KMS-11 (cell line): ENCODE measurements at regions not wholly inside any gene's neighbourhood (a gene's known extent, or its start where the extent isn't known, plus 50 kb on each side); places are given as distances from the start of the nearest gene placed in this dataset.

ENCODE experiments used
- H2AFZ ChIP-seq: fragments of 200-600 bp; sonication (generic); 2 replicates; pipeline ENCODE4 v1.6.1; 2016; ENCODE audit warnings: antibody characterized with exemption, mixed run types, low read depth
- H3K27ac ChIP-seq: fragments of 200-600 bp; sonication (generic); 2 replicates; pipeline ENCODE4 v1.6.1; 2016; ENCODE audit warnings: mild to moderate bottlenecking, mixed run types
- H3K27me3 ChIP-seq: fragments of 200-600 bp; sonication (generic); 2 replicates; pipeline ENCODE4 v1.6.1; 2017; ENCODE audit warnings: mild to moderate bottlenecking, low read depth, mixed run types, moderate library complexity; ENCODE audit not compliant: insufficient read depth
- H3K36me3 ChIP-seq: fragments of 200-600 bp; sonication (generic); 2 replicates; pipeline ENCODE4 v1.6.1; 2017; ENCODE audit warnings: mild to moderate bottlenecking, mixed run types; ENCODE audit not compliant: insufficient read depth
- H3K4me1 ChIP-seq: fragments of 200-600 bp; sonication (generic); 2 replicates; pipeline ENCODE4 v1.6.1; 2016; ENCODE audit warnings: mild to moderate bottlenecking, low read depth, mixed run types; ENCODE audit not compliant: poor library complexity, severe bottlenecking
- H3K4me2 ChIP-seq: fragments of 200-600 bp; sonication (generic); 2 replicates; pipeline ENCODE4 v1.7.0; 2016; ENCODE audit warnings: mild to moderate bottlenecking, mixed run types
- H3K4me3 ChIP-seq: fragments of 200-600 bp; sonication (generic); IDR thresholded peaks from 2 replicates; pipeline ENCODE4 v1.6.1; 2017; ENCODE audit warnings: low read depth, low read length, mixed read lengths; ENCODE audit not compliant: insufficient read depth
- H3K79me2 ChIP-seq: fragments of 200-600 bp; sonication (generic); 2 replicates; pipeline ENCODE4 v1.6.1; 2016; ENCODE audit warnings: low read depth, mixed run types; ENCODE audit not compliant: insufficient read depth
- H3K9ac ChIP-seq: fragments of 200-600 bp; sonication (generic); 2 replicates; pipeline ENCODE4 v1.6.1; 2016; ENCODE audit warnings: mild to moderate bottlenecking, mixed run types
- H4K20me1 ChIP-seq: fragments of 200-600 bp; sonication (generic); 2 replicates; pipeline ENCODE4 v1.6.1; 2016; ENCODE audit warnings: mild to moderate bottlenecking, mixed run types; ENCODE audit not compliant: insufficient read depth
- TF ChIP-seq, protein P1 (sequence below): fragments of 200-600 bp; sonication (generic); conservative IDR thresholded peaks from 2 replicates; pipeline ENCODE4 v1.6.1; 2017; ENCODE audit warnings: low read depth, mild to moderate bottlenecking, antibody characterized with exemption, low read length, moderate library complexity, mixed read lengths

DNA sequence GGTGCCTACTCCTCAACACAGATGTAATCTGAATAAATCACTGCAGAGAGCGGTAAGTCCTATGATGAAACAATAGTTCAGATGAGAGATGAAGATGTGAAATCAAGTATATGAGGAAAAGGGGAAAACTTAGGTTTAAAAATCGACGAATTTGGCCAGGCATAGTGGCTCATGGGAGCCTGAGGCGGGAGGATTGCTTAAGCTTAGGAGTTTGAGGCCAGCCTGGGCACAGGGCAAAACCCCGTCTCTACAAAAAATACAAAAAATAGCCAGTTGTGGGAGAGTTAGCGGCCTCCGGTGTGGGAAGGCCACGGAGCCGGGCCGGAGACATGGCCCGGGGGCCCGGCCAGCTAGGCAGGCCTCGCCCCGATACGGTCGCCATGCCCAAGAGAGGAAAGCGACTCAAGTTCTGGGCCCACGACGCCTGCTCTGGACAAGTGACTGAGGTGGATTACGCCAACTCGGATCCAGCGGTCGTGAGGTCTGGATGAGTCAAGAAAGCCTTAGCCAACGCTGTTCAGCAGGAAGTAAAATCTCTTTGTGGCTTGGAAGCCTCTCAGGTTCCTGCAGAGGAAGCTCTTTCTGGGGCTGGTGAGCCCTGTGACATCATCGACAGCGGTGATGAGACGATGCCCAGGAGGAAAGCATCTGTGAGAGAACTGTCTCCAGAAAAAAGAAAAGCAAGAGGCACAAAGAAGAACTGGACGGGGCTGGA, 62.8 kb upstream of the SUB1 start:
- H3K4me3 ChIP-seq: no peak overlapping the region
- TF ChIP-seq, protein P1, sequence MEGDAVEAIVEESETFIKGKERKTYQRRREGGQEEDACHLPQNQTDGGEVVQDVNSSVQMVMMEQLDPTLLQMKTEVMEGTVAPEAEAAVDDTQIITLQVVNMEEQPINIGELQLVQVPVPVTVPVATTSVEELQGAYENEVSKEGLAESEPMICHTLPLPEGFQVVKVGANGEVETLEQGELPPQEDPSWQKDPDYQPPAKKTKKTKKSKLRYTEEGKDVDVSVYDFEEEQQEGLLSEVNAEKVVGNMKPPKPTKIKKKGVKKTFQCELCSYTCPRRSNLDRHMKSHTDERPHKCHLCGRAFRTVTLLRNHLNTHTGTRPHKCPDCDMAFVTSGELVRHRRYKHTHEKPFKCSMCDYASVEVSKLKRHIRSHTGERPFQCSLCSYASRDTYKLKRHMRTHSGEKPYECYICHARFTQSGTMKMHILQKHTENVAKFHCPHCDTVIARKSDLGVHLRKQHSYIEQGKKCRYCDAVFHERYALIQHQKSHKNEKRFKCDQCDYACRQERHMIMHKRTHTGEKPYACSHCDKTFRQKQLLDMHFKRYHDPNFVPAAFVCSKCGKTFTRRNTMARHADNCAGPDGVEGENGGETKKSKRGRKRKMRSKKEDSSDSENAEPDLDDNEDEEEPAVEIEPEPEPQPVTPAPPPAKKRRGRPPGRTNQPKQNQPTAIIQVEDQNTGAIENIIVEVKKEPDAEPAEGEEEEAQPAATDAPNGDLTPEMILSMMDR: no peak
- H3K36me3 ChIP-seq: no peaks in the 10 kb centered on the region
- H3K9ac ChIP-seq: no peak overlapping the region
- no peaks in the 10 kb centered on the region for H3K27me3 ChIP-seq
- H2AFZ ChIP-seq: no peak overlapping the region
- H3K79me2 ChIP-seq: no peaks in the 10 kb centered on the region
- no peak overlapping the region for H3K27ac ChIP-seq
- no peaks in the 10 kb centered on the region for H4K20me1 ChIP-seq
- no peaks in the 10 kb centered on the region for H3K4me1 ChIP-seq
- no peak overlapping the region for H3K4me2 ChIP-seq

DNA sequence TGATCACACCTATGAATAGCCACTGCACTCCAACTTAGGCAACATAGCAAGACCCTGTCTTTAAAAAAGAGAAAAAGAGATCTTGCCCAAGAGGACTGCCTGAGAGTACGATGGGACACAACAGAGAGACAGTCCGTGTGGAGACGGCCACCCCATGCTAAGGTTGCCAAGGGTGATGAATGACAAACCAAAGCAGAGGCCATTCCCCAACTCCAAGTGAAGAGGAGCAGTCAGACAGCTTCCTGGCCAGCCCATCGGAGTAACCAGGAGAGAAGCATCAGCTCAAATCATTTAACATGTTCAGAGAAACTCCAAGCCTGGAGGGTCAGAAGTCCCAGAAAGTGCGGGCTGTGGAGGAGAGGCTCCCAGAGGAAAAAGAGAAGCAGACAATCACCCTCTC, 63.9 kb upstream of the SUB1 start:
- Histone ChIP-seq H3K4me2 (no peak overlapping the region), H2AFZ (no peak overlapping the region), H3K79me2 (no peaks in the 10 kb centered on the region), H3K4me1 (no peaks in the 10 kb centered on the region), H3K4me3 (no peak overlapping the region), H3K27me3 (no peaks in the 10 kb centered on the region), H4K20me1 (no peaks in the 10 kb centered on the region), H3K9ac (no peak overlapping the region), H3K27ac (no peak overlapping the region), H3K36me3 (no peaks in the 10 kb centered on the region)
- TF ChIP-seq, protein P1: no peak

DNA sequence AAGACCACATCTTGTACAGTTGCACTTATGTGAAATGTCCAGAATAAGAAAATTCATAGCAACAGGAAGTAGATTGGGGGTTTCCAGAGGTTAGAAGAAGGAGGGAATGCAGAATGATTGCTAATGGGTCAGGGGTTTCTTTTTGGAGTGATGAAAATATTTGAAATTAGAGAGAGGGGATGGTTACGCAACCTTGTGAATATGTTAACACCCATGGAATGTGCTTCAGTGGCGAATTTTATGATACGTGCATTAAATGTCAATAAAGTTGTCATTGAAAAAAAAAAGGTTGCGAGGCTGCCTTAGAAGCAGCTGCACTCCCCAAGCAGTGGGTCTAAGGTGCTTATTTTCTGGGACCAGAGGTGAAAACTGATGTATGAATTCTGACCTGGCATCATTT, 64.4 kb upstream of the SUB1 start:
- Histone ChIP-seq H3K4me2 (no peak overlapping the region), H3K79me2 (no peaks in the 10 kb centered on the region), H3K27ac (no peak overlapping the region), H3K36me3 (no peaks in the 10 kb centered on the region), H3K4me1 (no peaks in the 10 kb centered on the region), H3K9ac (no peak overlapping the region), H4K20me1 (no peaks in the 10 kb centered on the region), H3K4me3 (no peak overlapping the region), H2AFZ (no peak overlapping the region), H3K27me3 (no peaks in the 10 kb centered on the region)
- TF ChIP-seq, protein P1: no peak

- H3K4me3 ChIP-seq: no peak overlapping the region
- H3K27ac ChIP-seq: no peak overlapping the region
- H3K36me3 ChIP-seq: no peaks in the 10 kb centered on the region
- H3K9ac ChIP-seq: no peak overlapping the region
- H2AFZ ChIP-seq: no peak overlapping the region
- no peaks in the 10 kb centered on the region for H3K79me2 ChIP-seq
- H3K27me3 ChIP-seq: no peaks in the 10 kb centered on the region
- H4K20me1 ChIP-seq: no peaks in the 10 kb centered on the region
- H3K4me2 ChIP-seq: no peak overlapping the region
- TF ChIP-seq, protein P1: no peak
- no peaks in the 10 kb centered on the region for H3K4me1 ChIP-seq
These were observed 65.0 kb upstream of the SUB1 start for GRCh38 chr5:32520356-32520755.
